ENCODE measurements at regions not wholly inside any gene's neighbourhood (a gene's known extent, or its start where the extent isn't known, plus 50 kb on each side); places are given as distances from the start of the nearest gene placed in this dataset.

DNA sequence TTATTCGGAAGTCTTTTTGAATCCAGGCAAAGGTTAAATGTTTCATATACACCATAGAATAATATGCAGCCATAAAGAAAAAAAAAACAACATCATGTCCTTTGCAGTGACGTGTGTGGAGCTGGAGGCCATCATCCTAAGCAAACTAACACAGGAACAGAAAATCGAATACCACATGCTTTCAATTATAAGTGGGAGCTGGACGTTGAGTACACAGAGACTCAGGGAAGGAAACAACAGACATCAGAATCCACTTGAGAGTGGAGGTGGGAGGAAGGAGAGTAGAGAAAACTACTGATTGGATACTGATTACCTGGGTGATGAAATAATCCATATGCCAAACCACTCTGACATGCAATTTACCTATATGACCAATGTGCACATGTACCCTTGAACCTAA is 293.4 kb downstream of the KLF6 start:
- TF ChIP-seq POLR2A (IDR thresholded peaks at IDR 0.05), result no peak
- TF ChIP-seq, protein P1, sequence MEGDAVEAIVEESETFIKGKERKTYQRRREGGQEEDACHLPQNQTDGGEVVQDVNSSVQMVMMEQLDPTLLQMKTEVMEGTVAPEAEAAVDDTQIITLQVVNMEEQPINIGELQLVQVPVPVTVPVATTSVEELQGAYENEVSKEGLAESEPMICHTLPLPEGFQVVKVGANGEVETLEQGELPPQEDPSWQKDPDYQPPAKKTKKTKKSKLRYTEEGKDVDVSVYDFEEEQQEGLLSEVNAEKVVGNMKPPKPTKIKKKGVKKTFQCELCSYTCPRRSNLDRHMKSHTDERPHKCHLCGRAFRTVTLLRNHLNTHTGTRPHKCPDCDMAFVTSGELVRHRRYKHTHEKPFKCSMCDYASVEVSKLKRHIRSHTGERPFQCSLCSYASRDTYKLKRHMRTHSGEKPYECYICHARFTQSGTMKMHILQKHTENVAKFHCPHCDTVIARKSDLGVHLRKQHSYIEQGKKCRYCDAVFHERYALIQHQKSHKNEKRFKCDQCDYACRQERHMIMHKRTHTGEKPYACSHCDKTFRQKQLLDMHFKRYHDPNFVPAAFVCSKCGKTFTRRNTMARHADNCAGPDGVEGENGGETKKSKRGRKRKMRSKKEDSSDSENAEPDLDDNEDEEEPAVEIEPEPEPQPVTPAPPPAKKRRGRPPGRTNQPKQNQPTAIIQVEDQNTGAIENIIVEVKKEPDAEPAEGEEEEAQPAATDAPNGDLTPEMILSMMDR (IDR thresholded peaks at IDR 0.05), result no peak

Data from heart left ventricle (tissue), 13 donors.